K562 (cell line): ENCODE measurements at regions not wholly inside any gene's neighbourhood (a gene's known extent, or its start where the extent isn't known, plus 50 kb on each side); places are given as distances from the start of the nearest gene placed in this dataset.

Source experiments
- ATAC-seq: fragments of 200-7000 bp; cut with Tn5 transposase; 3 replicates; pipeline ENCODE4 v1.9.1; 2020; ENCODE audit warnings: moderate library complexity
- BruUV-seq: library from RNA; stranded (reverse); fragments of 400-500 nt; replicated peaks from 2 replicates; lab custom pipeline; 2021; lab: Mats Ljungman, UMichigan
- CTCF ChIA-PET: fragments of 300-600 bp; formaldehyde crosslinking; extraction: SDS; loops from one replicate; lab custom pipeline; 2021; ENCODE audit warnings: low intra/inter-chr PET ratio; lab: Yijun Ruan, JAX
- POLR2A ChIA-PET: fragments of 300-600, 350-650 bp; sonication (Branson Sonifier 250); formaldehyde crosslinking; extraction: SDS; loops from one replicate; lab custom pipeline; 2021; ENCODE audit warnings: antibody characterized with exemption, inconsistent platforms; lab: Yijun Ruan, JAX
- DNase-seq, 4 experiments: peaks; one replicate each; pipeline versions ENCODE4 v3.0.0 to v3.0.0-alpha.2; 2011 to 2018; ENCODE audit warnings: low spot score in 3 of 4, mixed read lengths in 3 of 4; ENCODE audit errors: extremely low read depth in 1 of 4
- FAIRE-seq: peaks from 2 replicates; lab custom pipeline; 2011; peaks lifted over from hg19 to GRCh38; lab: Jason Lieb, UNC
- H2AFZ ChIP-seq: 2 replicates; pipeline ENCODE4 v1.6.0; 2011; ENCODE audit warnings: low read depth, low read length, control low read depth, inconsistent platforms
- H3K27ac ChIP-seq: fragments of 200-600 bp; 3 replicates; pipeline ENCODE4 v1.8.0; 2011; ENCODE audit warnings: low read depth, mild to moderate bottlenecking, control low read depth, inconsistent platforms, low read length, moderate library complexity, mixed read lengths; ENCODE audit errors: extremely low read depth
- H3K27me3 ChIP-seq, 2 experiments: fragments of 300-600 bp in 1 of 2; 2 replicates in 1 of 2; 3 replicates in 1 of 2; pipeline versions ENCODE4 v1.6.0 to v1.8.0; 2011; ENCODE audit warnings: inconsistent platforms in 2 of 2, low read length in 2 of 2, mild to moderate bottlenecking in 1 of 2, mixed read lengths in 1 of 2, moderate library complexity in 1 of 2; ENCODE audit not compliant: control insufficient read depth in 2 of 2, insufficient read depth in 2 of 2
- H3K36me3 ChIP-seq: fragments of 300-600 bp; 3 replicates; pipeline ENCODE4 v1.8.0; 2011; ENCODE audit warnings: mild to moderate bottlenecking, low read length, inconsistent platforms; ENCODE audit not compliant: control insufficient read depth, insufficient read depth
- H3K4me1 ChIP-seq, 2 experiments: fragments of 200-600 bp in 1 of 2; replicated peaks in 1 of 2; 2 replicates in 1 of 2; 3 replicates in 1 of 2; pipeline versions ENCODE4 v1.5.1 to v1.8.0; 2011; ENCODE audit warnings: inconsistent platforms in 2 of 2, low read length in 2 of 2, mild to moderate bottlenecking in 1 of 2, mixed read lengths in 1 of 2, moderate library complexity in 1 of 2; ENCODE audit not compliant: control insufficient read depth in 2 of 2, insufficient read depth in 2 of 2
- H3K4me2 ChIP-seq: 2 replicates; pipeline ENCODE4 v1.6.1; 2011; ENCODE audit warnings: low read length, control low read depth, inconsistent platforms, mixed read lengths; ENCODE audit not compliant: insufficient read depth
- H3K4me3 ChIP-seq: fragments of 200-600 bp; sonication (generic), shearing (Covaris generic); 2 replicates; pipeline ENCODE4 v1.5.1; 2016; ENCODE audit warnings: control low read depth, inconsistent platforms
- H3K79me2 ChIP-seq: fragments of 200-600 bp; 3 replicates; pipeline ENCODE4 v1.8.0; 2011; ENCODE audit warnings: low read length, inconsistent platforms; ENCODE audit not compliant: control insufficient read depth, insufficient read depth
- H3K9ac ChIP-seq, 2 experiments: 2 replicates each; pipeline versions ENCODE4 v1.6.0 to v1.6.1; 2011; ENCODE audit warnings: low read depth in 2 of 2, low read length in 2 of 2, control low read depth in 1 of 2, inconsistent platforms in 1 of 2, mild to moderate bottlenecking in 1 of 2, mixed read lengths in 1 of 2; ENCODE audit not compliant: insufficient read depth in 1 of 2
- H3K9me1 ChIP-seq: one replicate; pipeline ENCODE4 v1.6.0; 2011; ENCODE audit warnings: inconsistent platforms, mild to moderate bottlenecking, low read length, moderate library complexity; ENCODE audit not compliant: control insufficient read depth, insufficient read depth
- H3K9me3 ChIP-seq: replicated peaks from 2 replicates; pipeline ENCODE4 v1.5.1; 2011; ENCODE audit warnings: low read depth, low read length, inconsistent platforms; ENCODE audit not compliant: control insufficient read depth, insufficient read depth
- H4K20me1 ChIP-seq: replicated peaks from 2 replicates; pipeline ENCODE4 v1.6.1; 2011; ENCODE audit warnings: low read length, inconsistent platforms, mixed read lengths; ENCODE audit not compliant: control insufficient read depth, insufficient read depth
- SRSF1 ChIP-seq: fragments of 200-400 bp; formaldehyde crosslinking; IDR thresholded peaks from 2 replicates; pipeline ENCODE4 v1.6.1; 2017; ENCODE audit warnings: mild to moderate bottlenecking, low read depth, low read length, moderate library complexity
- TSHZ1 ChIP-seq: fragments of 250-450 bp; sonication (Bioruptor Pico); IDR thresholded peaks from 2 replicates; pipeline ENCODE4 v1.4.0; 2020; ENCODE audit warnings: mild to moderate bottlenecking, moderate library complexity
- ZZZ3 ChIP-seq: fragments of 450-650 bp; IDR thresholded peaks from 2 replicates; pipeline ENCODE4 v1.6.1; 2016; ENCODE audit warnings: antibody characterized with exemption, mild to moderate bottlenecking, moderate library complexity
- WGBS: fragments of 100-300 bp; shearing (Covaris generic); methylation state at CpG from one replicate; pipeline ENCODE4 v1.1.6; 2016; ENCODE audit warnings: low coverage, mixed read lengths; ENCODE audit not compliant: insufficient coverage; ENCODE audit errors: missing lambda C conversion rate; 5-methylcytosine and 5-hydroxymethylcytosine counted together
- in situ Hi-C: fragments of 300-500 bp; cut with MboI; formaldehyde crosslinking; loops from 4 replicates; pipeline ENCODE4 v1.15.0; 2018; ENCODE audit warnings: inconsistent platforms, mixed read lengths
- intact Hi-C: fragments of 100-400 bp; cut with micrococcal nuclease; formaldehyde crosslinking; loops from 2 replicates; pipeline ENCODE4 v1.14.2; 2022

DNA sequence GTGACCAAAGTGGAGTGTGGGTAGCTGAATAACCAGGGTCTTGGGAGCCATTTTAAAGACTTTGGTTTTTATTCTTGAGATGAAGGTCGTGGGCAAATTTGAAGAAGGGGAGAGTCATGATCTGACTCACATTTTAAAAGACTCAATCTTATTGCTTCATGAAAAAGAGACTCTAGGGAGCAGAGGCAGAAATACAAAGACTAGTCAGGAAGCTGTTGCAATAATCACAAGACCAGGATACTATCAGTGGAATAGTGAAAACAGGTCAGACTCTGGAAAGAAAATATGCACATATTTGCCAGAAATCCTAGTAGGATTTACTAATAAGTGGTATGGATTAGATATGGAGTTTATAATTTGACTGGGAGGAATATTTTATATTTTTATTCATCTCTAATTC lies 448.4 kb downstream of the RAPGEF2 start:
- Histone ChIP-seq H2AFZ (no peak overlapping the region), H3K9ac (no peak overlapping the region), H3K36me3 (no peaks in the 10 kb centered on the region), H3K4me3 (no peak overlapping the region), H3K27ac (no peak overlapping the region), H3K27me3 (no peaks in the 10 kb centered on the region), H3K4me2 (no peak overlapping the region), H4K20me1 (no peaks in the 10 kb centered on the region), H3K79me2 (no peaks in the 10 kb centered on the region), H3K4me1 (no peaks in the 10 kb centered on the region), H3K9me3 (no peaks in the 10 kb centered on the region), H3K9me1 (no peaks in the 10 kb centered on the region)
- intact Hi-C loops: no loop called here
- no peak for ATAC-seq
- in situ Hi-C loops: no loop called here
- DNase-seq: no peak
- POLR2A ChIA-PET: no interaction called here
- no TSS peak for BruUV-seq
- 0% methylated on average over 1 of the region's 1 CpG for WGBS
- CTCF ChIA-PET: no interaction called here
- no peak for FAIRE-seq
- TF ChIP-seq TSHZ1 (no peak), ZZZ3 (no peak), SRSF1 (no peak)
